K562 (cell line): ENCODE measurements at regions not wholly inside any gene's neighbourhood (a gene's known extent, or its start where the extent isn't known, plus 50 kb on each side); places are given as distances from the start of the nearest gene placed in this dataset.

Experiments used
- ATAC-seq: fragments of 200-7000 bp; cut with Tn5 transposase; 3 replicates; pipeline ENCODE4 v1.9.1; 2020; ENCODE audit warnings: moderate library complexity
- BruUV-seq: library from RNA; stranded (reverse); fragments of 400-500 nt; replicated peaks from 2 replicates; lab custom pipeline; 2021; lab: Mats Ljungman, UMichigan
- CTCF ChIA-PET: fragments of 300-600 bp; formaldehyde crosslinking; extraction: SDS; loops from one replicate; lab custom pipeline; 2021; ENCODE audit warnings: low intra/inter-chr PET ratio; lab: Yijun Ruan, JAX
- POLR2A ChIA-PET: fragments of 300-600, 350-650 bp; sonication (Branson Sonifier 250); formaldehyde crosslinking; extraction: SDS; loops from one replicate; lab custom pipeline; 2021; ENCODE audit warnings: antibody characterized with exemption, inconsistent platforms; lab: Yijun Ruan, JAX
- DNase-seq, 4 experiments: peaks; one replicate each; pipeline versions ENCODE4 v3.0.0 to v3.0.0-alpha.2; 2011 to 2018; ENCODE audit warnings: low spot score in 3 of 4, mixed read lengths in 3 of 4; ENCODE audit errors: extremely low read depth in 1 of 4
- FAIRE-seq: peaks from 2 replicates; lab custom pipeline; 2011; peaks lifted over from hg19 to GRCh38; lab: Jason Lieb, UNC
- H2AFZ ChIP-seq: 2 replicates; pipeline ENCODE4 v1.6.0; 2011; ENCODE audit warnings: low read depth, low read length, control low read depth, inconsistent platforms
- H3K27ac ChIP-seq: fragments of 200-600 bp; 3 replicates; pipeline ENCODE4 v1.8.0; 2011; ENCODE audit warnings: low read depth, mild to moderate bottlenecking, control low read depth, inconsistent platforms, low read length, moderate library complexity, mixed read lengths; ENCODE audit errors: extremely low read depth
- H3K27me3 ChIP-seq, 2 experiments: fragments of 300-600 bp in 1 of 2; 2 replicates in 1 of 2; 3 replicates in 1 of 2; pipeline versions ENCODE4 v1.6.0 to v1.8.0; 2011; ENCODE audit warnings: inconsistent platforms in 2 of 2, low read length in 2 of 2, mild to moderate bottlenecking in 1 of 2, mixed read lengths in 1 of 2, moderate library complexity in 1 of 2; ENCODE audit not compliant: control insufficient read depth in 2 of 2, insufficient read depth in 2 of 2
- H3K36me3 ChIP-seq: fragments of 300-600 bp; 3 replicates; pipeline ENCODE4 v1.8.0; 2011; ENCODE audit warnings: mild to moderate bottlenecking, low read length, inconsistent platforms; ENCODE audit not compliant: control insufficient read depth, insufficient read depth
- H3K4me1 ChIP-seq, 2 experiments: fragments of 200-600 bp in 1 of 2; replicated peaks in 1 of 2; 2 replicates in 1 of 2; 3 replicates in 1 of 2; pipeline versions ENCODE4 v1.5.1 to v1.8.0; 2011; ENCODE audit warnings: inconsistent platforms in 2 of 2, low read length in 2 of 2, mild to moderate bottlenecking in 1 of 2, mixed read lengths in 1 of 2, moderate library complexity in 1 of 2; ENCODE audit not compliant: control insufficient read depth in 2 of 2, insufficient read depth in 2 of 2
- H3K4me2 ChIP-seq: 2 replicates; pipeline ENCODE4 v1.6.1; 2011; ENCODE audit warnings: low read length, control low read depth, inconsistent platforms, mixed read lengths; ENCODE audit not compliant: insufficient read depth
- H3K4me3 ChIP-seq: fragments of 200-600 bp; sonication (generic), shearing (Covaris generic); 2 replicates; pipeline ENCODE4 v1.5.1; 2016; ENCODE audit warnings: control low read depth, inconsistent platforms
- H3K79me2 ChIP-seq: fragments of 200-600 bp; 3 replicates; pipeline ENCODE4 v1.8.0; 2011; ENCODE audit warnings: low read length, inconsistent platforms; ENCODE audit not compliant: control insufficient read depth, insufficient read depth
- H3K9ac ChIP-seq, 2 experiments: 2 replicates each; pipeline versions ENCODE4 v1.6.0 to v1.6.1; 2011; ENCODE audit warnings: low read depth in 2 of 2, low read length in 2 of 2, control low read depth in 1 of 2, inconsistent platforms in 1 of 2, mild to moderate bottlenecking in 1 of 2, mixed read lengths in 1 of 2; ENCODE audit not compliant: insufficient read depth in 1 of 2
- H3K9me1 ChIP-seq: one replicate; pipeline ENCODE4 v1.6.0; 2011; ENCODE audit warnings: inconsistent platforms, mild to moderate bottlenecking, low read length, moderate library complexity; ENCODE audit not compliant: control insufficient read depth, insufficient read depth
- H3K9me3 ChIP-seq: replicated peaks from 2 replicates; pipeline ENCODE4 v1.5.1; 2011; ENCODE audit warnings: low read depth, low read length, inconsistent platforms; ENCODE audit not compliant: control insufficient read depth, insufficient read depth
- H4K20me1 ChIP-seq: replicated peaks from 2 replicates; pipeline ENCODE4 v1.6.1; 2011; ENCODE audit warnings: low read length, inconsistent platforms, mixed read lengths; ENCODE audit not compliant: control insufficient read depth, insufficient read depth
- C11orf30 ChIP-seq: fragments of 450-650 bp; IDR thresholded peaks from 2 replicates; pipeline ENCODE4 v1.6.1; 2016; ENCODE audit warnings: low read depth, mild to moderate bottlenecking
- GATAD2A ChIP-seq: fragments of 450-650 bp; IDR thresholded peaks from 2 replicates; pipeline ENCODE4 v1.6.1; 2017
- HINFP ChIP-seq: fragments of 450-650 bp; conservative IDR thresholded peaks from 2 replicates; pipeline ENCODE4 v1.6.1; 2016; ENCODE audit warnings: missing genetic modification characterization, low read depth, mild to moderate bottlenecking, control low read depth, missing compliant biosample characterization
- MAFF ChIP-seq: IDR thresholded peaks from 2 replicates; pipeline ENCODE4 v1.6.1; 2012; ENCODE audit warnings: low read length, improper control_type of control experiment
- MAFG ChIP-seq: fragments of 450-650 bp; conservative IDR thresholded peaks from 2 replicates; pipeline ENCODE4 v1.6.1; 2016; ENCODE audit warnings: missing genetic modification characterization, missing compliant biosample characterization
- MAFK ChIP-seq: IDR thresholded peaks from 2 replicates; pipeline ENCODE4 v1.6.1; 2011; ENCODE audit warnings: low read length, improper control_type of control experiment
- SETDB1 ChIP-seq: IDR thresholded peaks from one replicate; pipeline ENCODE4 v1.6.1; 2012; ENCODE audit warnings: low read length, control low read depth, inconsistent platforms
- TAF7 ChIP-seq: fragments of 450-650 bp; IDR thresholded peaks from 2 replicates; pipeline ENCODE4 v1.6.1; 2016; ENCODE audit warnings: missing genetic modification characterization, missing compliant biosample characterization
- USF1 ChIP-seq: sonication (generic); formaldehyde crosslinking; IDR thresholded peaks from 2 replicates; pipeline ENCODE4 v1.9.0; 2022; ENCODE audit warnings: mild to moderate bottlenecking, missing genetic modification reagents
- ZFX ChIP-seq: sonication (generic); formaldehyde crosslinking; IDR thresholded peaks from 2 replicates; pipeline ENCODE4 v1.8.0; 2022; ENCODE audit warnings: mild to moderate bottlenecking, missing genetic modification reagents, moderate library complexity
- ZNF316 ChIP-seq: fragments of 450-650 bp; IDR thresholded peaks from 2 replicates; pipeline ENCODE4 v1.6.1; 2016
- WGBS: fragments of 100-300 bp; shearing (Covaris generic); methylation state at CpG from one replicate; pipeline ENCODE4 v1.1.6; 2016; ENCODE audit warnings: low coverage, mixed read lengths; ENCODE audit not compliant: insufficient coverage; ENCODE audit errors: missing lambda C conversion rate; 5-methylcytosine and 5-hydroxymethylcytosine counted together
- in situ Hi-C: fragments of 300-500 bp; cut with MboI; formaldehyde crosslinking; loops from 4 replicates; pipeline ENCODE4 v1.15.0; 2018; ENCODE audit warnings: inconsistent platforms, mixed read lengths
- intact Hi-C: fragments of 100-400 bp; cut with micrococcal nuclease; formaldehyde crosslinking; loops from 2 replicates; pipeline ENCODE4 v1.14.2; 2022

- TF ChIP-seq HINFP (tag) (no peak), SETDB1 (no peak)
Measured at GRCh38 chr6:166784691-166785090, 157.6 kb upstream of the RPS6KA2 start (continued).

- intact Hi-C loops: no loop called here
- Histone ChIP-seq H4K20me1 (no peaks in the 10 kb centered on the region), H3K9me3 (no peaks in the 10 kb centered on the region; the same call in 1 of the 2 replicates), H3K4me3 (no peak overlapping the region), H3K36me3 (no peaks in the 10 kb centered on the region), H3K4me2 (no peak overlapping the region), H3K9ac (no peak overlapping the region), H3K27ac (no peak overlapping the region), H3K9me1 (no peaks in the 10 kb centered on the region), H3K27me3 (peaks cover 4 to 22% of the 10 kb centered on the region in 2 experiments), H2AFZ (no peak overlapping the region), H3K79me2 (no peaks in the 10 kb centered on the region), H3K4me1 (no peaks in the 10 kb centered on the region; a peak in 1 of 5 replicates)
- POLR2A ChIA-PET: no interaction called here
- no peak for FAIRE-seq
- ATAC-seq: no peak
- CTCF ChIA-PET: no interaction called here
- TF ChIP-seq TAF7 (tag) (no peak), MAFK (peak; percentile 36; the same call in 1 of the 2 replicates), USF1 (CRISPR knock-in tag) (no peak), MAFF (peak; percentile 30; the same call in 1 of the 2 replicates), C11orf30 (peak; percentile 60; the same call in 1 of the 2 replicates), GATAD2A (no peak), ZNF316 (peak; percentile 59; the same call in 1 of the 2 replicates), ZFX (no peak), MAFG (tag) (peak; percentile 59)
- DNase-seq: no peak
- in situ Hi-C loops: no loop called here
- 6% methylated on average over 10 of the region's 10 CpGs for WGBS
- no TSS peak for BruUV-seq
Measured at GRCh38 chr6:166782520-166782919, 155.5 kb upstream of the RPS6KA2 start.
